Thyroid gland (tissue), 4 donors: ENCODE measurements at regions not wholly inside any gene's neighbourhood (a gene's known extent, or its start where the extent isn't known, plus 50 kb on each side); places are given as distances from the start of the nearest gene placed in this dataset.

Source experiments
- DNase-seq, 2 donors: peaks; one replicate each; pipeline ENCODE4 v3.0.0-alpha.2; 2019
- H3K27ac ChIP-seq, 3 donors: fragments of 200-600 bp; sonication (generic); 1 replicate in 2 of 3; 2 replicates in 1 of 3; pipeline ENCODE4 v1.5.1; 2016 to 2019; ENCODE audit warnings: mild to moderate bottlenecking in 1 of 3, moderate library complexity in 1 of 3
- H3K27me3 ChIP-seq: fragments of 200-600 bp; sonication (generic); one replicate; pipeline ENCODE4 v1.5.1; 2019
- H3K36me3 ChIP-seq, 2 donors: fragments of 200-600 bp; sonication (generic); one replicate each; pipeline ENCODE4 v1.5.1; 2016 to 2019
- H3K4me1 ChIP-seq, 2 donors: fragments of 200-600 bp; sonication (generic); one replicate each; pipeline ENCODE4 v1.5.1; 2017 to 2019
- H3K4me3 ChIP-seq, 3 donors: fragments of 200-600 bp; sonication (generic); replicated peaks in 1 of 3; 1 replicate in 2 of 3; 2 replicates in 1 of 3; pipeline ENCODE4 v1.5.1; 2016; ENCODE audit warnings: mild to moderate bottlenecking in 1 of 3
- H3K9me3 ChIP-seq: fragments of 200-600 bp; sonication (generic); one replicate; pipeline ENCODE4 v1.5.1; 2017
- CTCF ChIP-seq, 6 experiments: fragments of 200-600 bp in 3 of 6; fragments of 450-650 bp in 3 of 6; sonication (generic) in 3 of 6; IDR thresholded peaks; one replicate each; pipeline ENCODE4 v1.5.1; 2016 to 2019; ENCODE audit warnings: antibody characterized with exemption in 6 of 6, mild to moderate bottlenecking in 2 of 6, inconsistent platforms in 1 of 6, moderate library complexity in 1 of 6
- POLR2A ChIP-seq, 2 donors: fragments of 450-650 bp; IDR thresholded peaks; one replicate each; pipeline ENCODE4 v1.6.1; 2017; ENCODE audit warnings: antibody characterized with exemption in 2 of 2, mild to moderate bottlenecking in 2 of 2, moderate library complexity in 1 of 2
- WGBS, 2 donors: methylation state at CpG; one replicate each; pipeline ENCODE4 v1.1.5; 2017; 5-methylcytosine and 5-hydroxymethylcytosine counted together
- intact Hi-C: fragments of 100-400 bp; cut with DNase I; formaldehyde crosslinking; loops from one replicate; pipeline ENCODE4 v1.15.1; 2023

- Histone ChIP-seq H3K4me1 (no peaks in the 10 kb centered on the region), H3K27ac (no peak overlapping the region), H3K36me3 (no peaks in the 10 kb centered on the region), H3K9me3 (no peaks in the 10 kb centered on the region), H3K4me3 (no peak overlapping the region), H3K27me3 (no peaks in the 10 kb centered on the region)
- intact Hi-C loops, result no loop called here
- TF ChIP-seq CTCF (IDR thresholded peaks at IDR 0.05) (no peak), POLR2A (IDR thresholded peaks at IDR 0.05) (no peak)
- 77 to 85% methylated on average over 3 of the region's 3 CpGs for WGBS, 2 donors
- no peak for DNase-seq
Observed at GRCh38 chr4:41806807-41807206, 58.3 kb upstream of the PHOX2B start.

GRCh38 chr4:41802590-41802989 is 54.1 kb upstream of the PHOX2B start:
- DNase-seq, result no peak
- no peaks in the 10 kb centered on the region for H3K36me3 ChIP-seq
- TF ChIP-seq POLR2A (IDR thresholded peaks at IDR 0.05) (no peak), CTCF (IDR thresholded peaks at IDR 0.05) (no peak)
- H3K4me1 ChIP-seq, result no peaks in the 10 kb centered on the region
- no peaks in the 10 kb centered on the region for H3K9me3 ChIP-seq
- H3K4me3 ChIP-seq, result no peak overlapping the region
- intact Hi-C loops, result no loop called here
- 87 to 91% methylated on average over 3 of the region's 3 CpGs for WGBS, 2 donors
- H3K27me3 ChIP-seq, result no peaks in the 10 kb centered on the region
- H3K27ac ChIP-seq, result no peak overlapping the region

GRCh38 chr4:41799126-41799525 is 50.6 kb upstream of the PHOX2B start:
- Histone ChIP-seq H3K27ac (no peak overlapping the region), H3K9me3 (no peaks in the 10 kb centered on the region), H3K4me1 (no peaks in the 10 kb centered on the region), H3K36me3 (no peaks in the 10 kb centered on the region), H3K4me3 (no peak overlapping the region), H3K27me3 (no peaks in the 10 kb centered on the region)
- DNase-seq, result no peak
- intact Hi-C loops, result no loop called here
- no peak for TF ChIP-seq POLR2A (IDR thresholded peaks at IDR 0.05)
- TF ChIP-seq CTCF (IDR thresholded peaks at IDR 0.05), result no peak
- WGBS, 2 donors, result 60 to 68% methylated on average over 1 of the region's 1 CpG
